GM21717 (cell line): ENCODE measurements at regions not wholly inside any gene's neighbourhood (a gene's known extent, or its start where the extent isn't known, plus 50 kb on each side); places are given as distances from the start of the nearest gene placed in this dataset.
"Not testable (repeated sequence)": the region's sequence is repeated elsewhere in the genome, so short reads cannot be mapped to it uniquely, and the experiment has no call there.

Experiments
- ATAC-seq: cut with Tn5 transposase; IDR thresholded peaks from one replicate; pipeline ENCODE4 v1.9.1; 2021; ENCODE audit warnings: mild to moderate bottlenecking, moderate library complexity; ENCODE audit not compliant: unreplicated experiment

GRCh38 chr4:81607950-81608349, 136.2 kb upstream of the RASGEF1B start:
- ATAC-seq: no peak

- no peak for ATAC-seq
Observed at GRCh38 chr4:81606801-81607501, 135.2 kb upstream of the RASGEF1B start.

DNA sequence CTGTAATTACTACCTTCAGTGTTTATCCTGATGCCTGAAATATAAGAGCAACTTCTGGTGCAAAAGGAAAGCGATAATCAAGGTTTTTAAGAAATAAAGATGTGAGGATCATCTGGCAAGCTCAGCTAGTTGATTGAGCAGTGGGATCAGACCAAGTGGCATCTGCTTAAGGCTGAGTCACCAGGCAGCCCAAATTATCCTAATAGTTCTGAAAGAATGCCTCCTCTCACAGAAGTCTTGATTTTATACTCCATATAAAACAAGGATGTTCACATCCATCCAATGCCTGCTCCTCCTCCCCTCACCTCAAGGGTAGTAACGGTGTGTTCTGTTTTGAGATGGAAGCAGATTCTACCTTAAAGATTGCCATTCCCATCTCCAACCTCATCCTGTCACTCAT, 134.5 kb upstream of the RASGEF1B start:
- no peak for ATAC-seq

GRCh38 chr4:81605271-81605670, 133.6 kb upstream of the RASGEF1B start:
- no peak for ATAC-seq

DNA sequence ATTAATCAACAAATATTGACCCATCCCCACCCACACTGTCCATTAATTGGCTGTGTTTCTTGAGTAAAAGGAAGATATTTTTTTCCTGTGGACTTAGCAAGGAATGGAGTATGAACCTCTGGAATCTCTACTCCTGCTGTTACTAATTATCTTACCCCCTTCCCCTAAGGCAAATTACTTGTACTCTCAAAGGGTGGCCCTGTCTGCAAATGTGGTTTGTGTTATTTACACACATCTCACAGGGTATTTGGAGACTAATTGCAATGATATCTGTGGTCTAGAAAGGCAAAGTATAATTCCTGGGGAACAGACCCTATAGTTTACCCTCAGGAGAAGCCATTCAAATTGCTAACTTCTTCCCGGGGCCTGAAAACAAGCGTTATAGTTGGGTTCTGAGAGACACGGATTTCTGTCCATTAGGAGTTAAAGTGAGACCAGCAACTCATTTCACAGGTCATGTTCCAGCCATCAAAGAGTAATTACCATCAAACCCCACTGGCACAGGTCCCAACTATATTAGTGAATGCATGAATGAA, 133.0 kb upstream of the RASGEF1B start:
- ATAC-seq: no peak

GRCh38 chr4:81602854-81603253, 131.1 kb upstream of the RASGEF1B start:
- no peak for ATAC-seq

DNA sequence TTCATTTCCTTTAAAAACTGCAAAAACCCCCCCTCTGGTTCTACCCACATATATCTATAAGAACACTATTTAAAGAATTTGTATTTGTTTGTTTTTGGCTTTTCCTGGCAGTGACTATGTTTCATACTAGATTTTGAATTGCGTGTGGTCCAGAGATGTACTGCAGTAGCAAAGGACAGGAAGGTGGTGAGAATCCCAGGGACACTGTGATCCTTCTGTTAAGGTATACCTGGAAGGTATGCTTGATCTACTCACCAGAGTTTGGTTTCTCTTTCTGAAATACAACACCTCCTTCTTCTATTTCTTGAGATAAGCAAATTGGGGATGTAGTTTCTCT, 129.6 kb upstream of the RASGEF1B start:
- no peak for ATAC-seq

- ATAC-seq: no peak
Observed at GRCh38 chr4:81600520-81601357, 129.0 kb upstream of the RASGEF1B start.

DNA sequence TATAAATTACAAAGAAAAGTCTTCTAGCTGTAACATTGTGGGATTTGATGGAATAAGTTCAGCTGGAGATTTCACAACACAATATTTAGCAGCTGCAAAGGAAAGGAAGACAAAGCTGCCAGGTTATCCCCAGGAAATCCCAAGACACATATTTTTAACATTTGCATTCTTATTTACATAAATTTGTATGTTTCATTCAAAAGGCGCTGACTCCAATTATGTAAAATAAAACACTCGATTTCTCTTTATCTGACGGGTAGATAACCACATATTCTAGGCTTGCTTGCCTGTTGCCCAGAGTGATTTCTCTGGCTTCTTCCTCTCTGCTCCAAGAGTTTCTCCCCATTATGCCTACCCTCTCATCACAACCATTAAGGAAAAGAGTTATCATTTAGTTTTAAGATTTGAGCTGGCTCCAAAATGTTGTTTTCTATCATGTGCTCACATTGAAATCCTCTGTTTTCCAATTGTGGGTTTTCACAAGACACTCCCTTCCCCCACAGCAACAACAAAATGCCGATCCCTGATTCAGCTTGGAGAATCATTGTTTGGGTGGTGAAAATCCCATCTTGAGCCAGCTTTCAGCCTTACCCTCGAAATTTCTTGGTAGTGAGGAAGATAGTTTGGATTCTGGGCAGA, 128.2 kb upstream of the RASGEF1B start:
- no peak for ATAC-seq

DNA sequence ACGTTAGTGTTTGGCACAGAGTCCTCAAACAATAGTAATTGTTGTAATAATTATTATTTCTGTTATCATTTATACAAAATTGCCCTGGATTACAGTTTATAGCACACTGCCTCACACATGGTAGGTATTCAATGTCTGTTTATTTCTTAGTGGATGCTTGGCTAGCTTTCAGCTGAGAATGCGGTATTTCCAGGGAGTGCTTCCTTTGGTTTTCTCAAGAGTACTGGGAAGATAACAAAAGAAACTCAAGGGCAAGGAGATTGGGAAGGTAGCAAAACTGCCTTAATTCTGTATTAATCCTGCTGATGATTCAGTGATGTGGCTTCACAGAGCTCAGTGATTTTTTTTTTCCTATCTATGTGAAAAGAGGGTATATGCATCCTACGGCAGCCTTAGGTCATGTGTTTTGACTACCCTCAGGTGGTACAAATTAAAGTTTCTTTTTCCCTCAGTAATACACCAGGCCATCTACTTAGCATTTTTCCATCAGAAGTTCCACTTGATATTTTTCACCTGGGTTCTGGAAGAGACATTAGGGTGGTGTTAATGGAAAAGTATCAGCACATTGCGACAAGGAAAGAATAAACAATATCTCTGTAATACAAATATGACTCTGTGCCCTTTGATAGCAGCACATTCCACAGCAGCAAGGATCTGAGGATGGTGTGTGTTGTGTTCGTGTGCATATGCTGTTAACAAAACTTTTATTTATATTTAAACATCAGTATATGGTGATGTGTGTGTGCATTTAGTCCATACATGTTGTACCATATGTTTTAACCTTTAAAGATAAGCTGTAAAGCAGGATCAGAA, 124.3 kb upstream of the RASGEF1B start:
- ATAC-seq: no peak

- no peak for ATAC-seq
Observed at GRCh38 chr4:81595287-81595686, 123.6 kb upstream of the RASGEF1B start.

DNA sequence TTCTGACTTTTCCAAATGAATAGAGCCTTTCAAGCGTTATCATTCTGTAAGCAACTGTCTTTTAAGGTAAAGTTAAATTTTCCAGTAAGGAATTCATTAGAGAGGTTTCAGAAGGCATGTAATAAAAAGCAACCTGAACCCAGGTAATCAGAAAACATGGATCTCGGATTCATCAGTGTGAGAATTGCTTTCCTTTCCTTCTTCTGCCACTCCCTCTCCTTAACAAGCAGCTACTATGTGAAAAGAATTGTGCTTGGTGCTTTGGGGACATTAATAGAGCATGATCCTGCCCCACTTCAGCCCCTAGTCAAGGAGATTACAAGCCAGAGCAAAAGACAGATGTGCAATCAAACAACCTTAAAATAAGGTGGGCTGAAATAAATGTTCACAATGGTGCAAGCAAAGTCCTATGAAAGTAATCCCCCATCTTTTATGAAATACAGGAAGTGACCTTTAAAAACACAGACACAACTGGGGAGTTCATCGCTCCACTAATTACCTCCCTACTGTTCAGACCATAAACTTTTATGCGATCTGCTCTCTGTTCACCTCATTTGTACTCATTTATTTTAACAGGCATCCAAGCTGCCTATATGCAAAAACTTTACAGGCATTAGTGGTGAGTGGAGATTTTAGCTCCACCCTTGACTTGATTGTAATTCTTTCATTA, 122.9 kb upstream of the RASGEF1B start:
- no peak for ATAC-seq

DNA sequence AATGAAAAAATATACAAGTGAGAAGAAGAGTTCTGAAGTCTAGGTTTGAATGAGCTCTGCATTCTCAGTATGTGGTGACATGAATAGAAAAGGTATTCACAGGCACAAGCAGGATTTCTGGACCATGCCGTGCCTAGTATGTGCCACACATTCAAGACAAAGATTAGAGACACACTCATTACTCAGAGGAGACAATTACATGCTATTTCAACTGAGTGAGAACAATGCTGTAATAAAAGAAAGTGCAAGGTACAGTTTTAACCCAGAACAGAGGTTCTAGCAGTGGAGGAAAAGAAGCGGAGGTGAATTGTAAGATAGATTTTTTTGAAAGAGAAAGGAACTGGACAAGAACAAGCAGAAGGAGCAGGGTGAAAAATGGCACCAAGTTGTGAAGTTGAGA, 121.0 kb upstream of the RASGEF1B start:
- ATAC-seq: no peak

GRCh38 chr4:81590596-81590995, 118.9 kb upstream of the RASGEF1B start:
- ATAC-seq: no peak

DNA sequence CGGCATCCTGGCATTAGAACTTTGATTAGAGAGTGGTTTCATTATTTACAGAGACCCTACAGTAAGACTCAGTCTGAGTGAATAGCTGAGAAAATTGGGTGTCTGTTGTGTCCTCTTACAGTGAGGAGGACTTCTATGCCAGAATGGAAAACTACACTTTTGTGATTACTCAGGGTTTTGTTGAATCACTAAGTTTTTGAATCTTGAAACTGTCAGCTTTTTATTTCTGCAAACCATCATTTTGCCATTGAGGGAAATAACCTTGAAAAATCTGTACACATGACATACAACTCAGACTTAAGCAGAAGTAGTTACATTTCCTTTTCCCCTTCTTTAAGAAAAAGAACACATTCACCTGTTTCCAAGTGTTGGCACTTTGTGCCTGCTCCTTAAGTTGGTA, 117.6 kb upstream of the RASGEF1B start:
- no peak for ATAC-seq

DNA sequence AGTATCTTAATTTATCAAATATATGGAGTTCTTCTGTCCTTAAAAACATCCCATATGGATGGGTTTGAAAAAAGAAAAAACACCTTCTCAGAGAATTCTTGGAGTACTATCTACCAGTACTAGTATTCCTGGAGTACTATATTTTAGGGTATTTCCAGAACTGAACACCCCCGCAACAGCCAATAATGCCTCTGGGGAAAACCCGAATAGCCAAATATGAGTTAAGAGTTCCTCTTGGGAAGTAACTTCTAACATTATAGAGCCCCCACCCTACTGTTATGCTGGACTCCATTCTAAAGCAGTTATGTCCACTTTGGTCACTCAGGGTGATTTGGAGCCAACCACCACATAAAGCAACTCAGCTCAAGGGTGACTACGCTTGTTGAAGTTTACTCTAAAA, 115.0 kb upstream of the RASGEF1B start:
- no peak for ATAC-seq

DNA sequence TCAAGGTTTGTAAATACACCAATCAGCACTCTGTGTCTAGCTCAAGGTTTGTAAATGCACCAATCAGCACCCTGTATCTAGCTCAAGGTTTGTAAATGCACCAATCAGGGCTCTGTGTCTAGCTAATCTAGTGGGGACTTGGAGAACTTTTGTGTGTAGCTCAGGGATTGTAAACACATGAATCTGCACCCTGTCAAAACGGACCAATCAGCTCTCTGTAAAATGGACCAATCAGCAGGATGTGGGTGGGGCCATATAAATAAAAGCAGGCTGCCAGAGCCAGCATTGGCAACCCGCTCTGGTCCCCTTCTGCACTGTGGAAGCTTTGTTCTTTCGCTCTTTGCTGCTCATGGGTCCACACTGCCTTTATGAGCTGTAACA, 109.3 kb upstream of the RASGEF1B start:
- ATAC-seq: not testable (repeated sequence)

- ATAC-seq: no peak
Observed at GRCh38 chr4:81580346-81580993, 108.8 kb upstream of the RASGEF1B start.

- ATAC-seq: no peak
Observed at GRCh38 chr4:81577392-81577791, 105.7 kb upstream of the RASGEF1B start.

GRCh38 chr4:81574991-81575390, 103.3 kb upstream of the RASGEF1B start:
- ATAC-seq: no peak
